Activated B cell treated with CpG ODN at 0.5 μM for 24 hours (primary cell): ENCODE measurements at regions not wholly inside any gene's neighbourhood (a gene's known extent, or its start where the extent isn't known, plus 50 kb on each side); places are given as distances from the start of the nearest gene placed in this dataset.

Experiments used
- ATAC-seq: fragments of 200-7000 bp; cut with Tn5 transposase; one replicate; pipeline ENCODE4 v1.10.0; 2021; ENCODE audit warnings: low read depth, mild to moderate bottlenecking, moderate library complexity
- CTCF ChIA-PET: fragments of 350-600 bp; sonication (Branson Sonifier 250); formaldehyde crosslinking; loops from one replicate; lab custom pipeline; 2021; ENCODE audit warnings: antibody characterized with exemption; lab: Charles Lee
- POLR2A ChIA-PET: fragments of 350-600 bp; sonication (Branson Sonifier 250); formaldehyde crosslinking; loops from one replicate; lab custom pipeline; 2021; ENCODE audit warnings: antibody characterized with exemption; lab: Charles Lee
- DNase-seq: peaks from one replicate; pipeline ENCODE4 v3.0.0; 2022
- H3K27ac Mint-ChIP-seq: one replicate; pipeline ENCODE4 v1.8.0; 2020; ENCODE audit warnings: mixed read lengths
- H3K27me3 Mint-ChIP-seq: one replicate; pipeline ENCODE4 v1.8.0; 2021; ENCODE audit warnings: mixed read lengths
- H3K36me3 Mint-ChIP-seq: one replicate; pipeline ENCODE4 v1.8.0; 2021; ENCODE audit warnings: low read depth, mixed read lengths
- H3K4me1 Mint-ChIP-seq: one replicate; pipeline ENCODE4 v1.8.0; 2021; ENCODE audit warnings: mixed read lengths
- H3K4me3 Mint-ChIP-seq: one replicate; pipeline ENCODE4 v1.8.0; 2020; ENCODE audit warnings: mild to moderate bottlenecking, mixed read lengths
- H3K9me3 Mint-ChIP-seq: one replicate; pipeline ENCODE4 v1.8.0; 2020; ENCODE audit warnings: mixed read lengths
- CTCF ChIP-seq: fragments of 200-600 bp; IDR thresholded peaks from one replicate; pipeline ENCODE4 v1.8.0; 2022; ENCODE audit warnings: antibody characterized with exemption, mild to moderate bottlenecking
- intact Hi-C: fragments of 100-400 bp; cut with micrococcal nuclease; formaldehyde crosslinking; loops from one replicate; pipeline ENCODE4 v1.15.1; 2024

GRCh38 chr12:91563011-91563765 is 380.6 kb upstream of the DCN start:
- CTCF ChIA-PET = interaction anchor here (0.8 kb wide), 1 partner anchor 181 kb away, joined by 4 read pairs; no protein-coding TSS in a partner anchor
- H3K27me3 Mint-ChIP-seq = no peaks in the 10 kb centered on the region
- DNase-seq (no peak), ATAC-seq (no peak)
- no peaks in the 10 kb centered on the region for H3K36me3 Mint-ChIP-seq
- intact Hi-C loops = no loop called here
- H3K4me3 Mint-ChIP-seq = no peak overlapping the region
- no peak for TF ChIP-seq CTCF
- no peak overlapping the region for H3K27ac Mint-ChIP-seq
- H3K4me1 Mint-ChIP-seq = peaks cover 11% of the 10 kb centered on the region
- POLR2A ChIA-PET = no interaction called here
- peaks cover 11% of the 10 kb centered on the region for H3K9me3 Mint-ChIP-seq

GRCh38 chr12:91562476-91562875 is 379.9 kb upstream of the DCN start:
- no peaks in the 10 kb centered on the region for H3K27me3 Mint-ChIP-seq
- peaks cover 12% of the 10 kb centered on the region for H3K9me3 Mint-ChIP-seq
- H3K4me3 Mint-ChIP-seq = no peak overlapping the region
- no peak for TF ChIP-seq CTCF
- no peak for ATAC-seq
- DNase-seq = no peak
- no peak overlapping the region for H3K27ac Mint-ChIP-seq
- H3K36me3 Mint-ChIP-seq = no peaks in the 10 kb centered on the region
- CTCF ChIA-PET = interaction anchor here (0.8 kb wide), 1 partner anchor 180 kb away, joined by 4 read pairs; no protein-coding TSS in a partner anchor
- POLR2A ChIA-PET = no interaction called here
- H3K4me1 Mint-ChIP-seq = peaks cover 11% of the 10 kb centered on the region
- intact Hi-C loops = no loop called here

- ChIA-PET CTCF (no interaction called here), POLR2A (no interaction called here)
- ATAC-seq (no peak), DNase-seq (no peak)
- no peak for TF ChIP-seq CTCF
- intact Hi-C loops = no loop called here
- H3K27ac Mint-ChIP-seq = no peak overlapping the region
- H3K9me3 Mint-ChIP-seq = peaks cover 12% of the 10 kb centered on the region
- no peaks in the 10 kb centered on the region for H3K27me3 Mint-ChIP-seq
- peaks cover 11% of the 10 kb centered on the region for H3K4me1 Mint-ChIP-seq
- H3K4me3 Mint-ChIP-seq = no peak overlapping the region
- H3K36me3 Mint-ChIP-seq = no peaks in the 10 kb centered on the region
Observed at GRCh38 chr12:91561958-91562325, 379.3 kb upstream of the DCN start.

GRCh38 chr12:91561301-91561957 is 378.8 kb upstream of the DCN start:
- peaks cover 12% of the 10 kb centered on the region for H3K9me3 Mint-ChIP-seq
- H3K4me1 Mint-ChIP-seq = peaks cover 11% of the 10 kb centered on the region
- no peak overlapping the region for H3K4me3 Mint-ChIP-seq
- intact Hi-C loops = no loop called here
- ATAC-seq (no peak), DNase-seq (no peak)
- H3K27ac Mint-ChIP-seq = no peak overlapping the region
- TF ChIP-seq CTCF = no peak
- ChIA-PET CTCF (no interaction called here), POLR2A (no interaction called here)
- H3K36me3 Mint-ChIP-seq = no peaks in the 10 kb centered on the region
- H3K27me3 Mint-ChIP-seq = no peaks in the 10 kb centered on the region

- no peak overlapping the region for H3K4me3 Mint-ChIP-seq
- intact Hi-C loops = no loop called here
- ATAC-seq (no peak), DNase-seq (no peak)
- H3K9me3 Mint-ChIP-seq = peaks cover 12% of the 10 kb centered on the region
- no peaks in the 10 kb centered on the region for H3K36me3 Mint-ChIP-seq
- ChIA-PET POLR2A (no interaction called here), CTCF (no interaction called here)
- TF ChIP-seq CTCF = no peak
- H3K27me3 Mint-ChIP-seq = peaks cover 9% of the 10 kb centered on the region
- H3K27ac Mint-ChIP-seq = no peak overlapping the region
- H3K4me1 Mint-ChIP-seq = no peaks in the 10 kb centered on the region
Observed at GRCh38 chr12:91556909-91557308, 374.3 kb upstream of the DCN start.
